ENCODE measurements at regions not wholly inside any gene's neighbourhood (a gene's known extent, or its start where the extent isn't known, plus 50 kb on each side); places are given as distances from the start of the nearest gene placed in this dataset.

- Histone ChIP-seq H3K27me3 (ENCODE audit: control insufficient read depth, extremely low read depth, insufficient read depth, low read length) (no peaks in the 10 kb centered on the region), H3K4me1 (ENCODE audit: control insufficient read depth, extremely low read depth, insufficient read depth, low read length) (no peaks in the 10 kb centered on the region), H3K36me3 (ENCODE audit: control insufficient read depth in 2 of 2, extremely low read depth in 1 of 2, insufficient read depth in 2 of 2, low read length in 2 of 2) (no peaks in the 10 kb centered on the region), H3K9me1 (ENCODE audit: control insufficient read depth, extremely low read depth, insufficient read depth, low read length) (no peaks in the 10 kb centered on the region), H2AFZ (ENCODE audit: control insufficient read depth, low read length) (no peak overlapping the region), H3K9ac (ENCODE audit: control insufficient read depth, extremely low read depth, insufficient read depth, low read length) (no peak overlapping the region), H3K4me3 (ENCODE audit: control insufficient read depth in 2 of 3, extremely low read depth in 1 of 3, insufficient read depth in 2 of 3, low read depth in 1 of 3, low read length in 3 of 3) (no peak overlapping the region), H3K27ac (ENCODE audit: control insufficient read depth, insufficient read depth, low read length) (no peak overlapping the region), H3K9me3 (ENCODE audit: control insufficient read depth, low read depth, low read length) (no peaks in the 10 kb centered on the region), H3K79me2 (ENCODE audit: control insufficient read depth, insufficient read depth, low read length) (no peaks in the 10 kb centered on the region), H4K20me1 (ENCODE audit: control insufficient read depth, extremely low read depth, insufficient read depth, low read length) (no peaks in the 10 kb centered on the region), H3K4me2 (ENCODE audit: control insufficient read depth, extremely low read depth, insufficient read depth, low read depth, low read length) (no peak overlapping the region)
- TF ChIP-seq EZH2 (IDR thresholded peaks at IDR 0.05; ENCODE audit: low read length) = no peak
- no peak for TF ChIP-seq CTCF (optimal IDR thresholded peaks at IDR 0.05 in 1 of 3, IDR thresholded peaks at IDR 0.05 in 1 of 3, conservative IDR thresholded peaks at IDR 0.05 in 1 of 3; ENCODE audit: extremely low read depth in 1 of 3, insufficient read depth in 2 of 3, low read length in 3 of 3)
- no peak for DNase-seq (ENCODE audit: low read depth, low spot score)
- no peak for FAIRE-seq
- dilution Hi-C loops (cut with MboI; ENCODE audit: extremely low pct_ligation_motif_present, low sequenced_read_pairs) = no loop called here
These were observed 536.7 kb upstream of the IMPG1 start for GRCh38 chr6:76609160-76609559.

- Histone ChIP-seq H2AFZ (ENCODE audit: control insufficient read depth, low read length) (no peak overlapping the region), H3K4me2 (ENCODE audit: control insufficient read depth, extremely low read depth, insufficient read depth, low read depth, low read length) (no peak overlapping the region), H3K9ac (ENCODE audit: control insufficient read depth, extremely low read depth, insufficient read depth, low read length) (no peak overlapping the region), H4K20me1 (ENCODE audit: control insufficient read depth, extremely low read depth, insufficient read depth, low read length) (no peaks in the 10 kb centered on the region), H3K27ac (ENCODE audit: control insufficient read depth, insufficient read depth, low read length) (no peak overlapping the region), H3K27me3 (ENCODE audit: control insufficient read depth, extremely low read depth, insufficient read depth, low read length) (no peaks in the 10 kb centered on the region), H3K4me1 (ENCODE audit: control insufficient read depth, extremely low read depth, insufficient read depth, low read length) (no peaks in the 10 kb centered on the region), H3K4me3 (ENCODE audit: control insufficient read depth in 2 of 3, extremely low read depth in 1 of 3, insufficient read depth in 2 of 3, low read depth in 1 of 3, low read length in 3 of 3) (no peak overlapping the region), H3K36me3 (ENCODE audit: control insufficient read depth in 2 of 2, extremely low read depth in 1 of 2, insufficient read depth in 2 of 2, low read length in 2 of 2) (no peaks in the 10 kb centered on the region), H3K9me1 (ENCODE audit: control insufficient read depth, extremely low read depth, insufficient read depth, low read length) (no peaks in the 10 kb centered on the region), H3K9me3 (ENCODE audit: control insufficient read depth, low read depth, low read length) (no peaks in the 10 kb centered on the region), H3K79me2 (ENCODE audit: control insufficient read depth, insufficient read depth, low read length) (no peaks in the 10 kb centered on the region)
- DNase-seq (ENCODE audit: low read depth, low spot score) (no peak), FAIRE-seq (no peak)
- dilution Hi-C loops (cut with MboI; ENCODE audit: extremely low pct_ligation_motif_present, low sequenced_read_pairs) = no loop called here
- TF ChIP-seq EZH2 (IDR thresholded peaks at IDR 0.05; ENCODE audit: low read length) = no peak
- TF ChIP-seq CTCF (optimal IDR thresholded peaks at IDR 0.05 in 1 of 3, IDR thresholded peaks at IDR 0.05 in 1 of 3, conservative IDR thresholded peaks at IDR 0.05 in 1 of 3; ENCODE audit: extremely low read depth in 1 of 3, insufficient read depth in 2 of 3, low read length in 3 of 3) = no peak
These were observed 521.6 kb upstream of the IMPG1 start for GRCh38 chr6:76594109-76594508.

All from keratinocyte (primary cell).